Endothelial cell of umbilical vein (primary cell): ENCODE measurements at regions not wholly inside any gene's neighbourhood (a gene's known extent, or its start where the extent isn't known, plus 50 kb on each side); places are given as distances from the start of the nearest gene placed in this dataset.

Experiments used
- BruUV-seq: library from RNA; stranded (reverse); fragments of 400-500 nt; replicated peaks from 2 replicates; lab custom pipeline; 2021; lab: Mats Ljungman, UMichigan
- CTCF ChIA-PET: fragments of 300-600, 350-600 bp; sonication (Branson Sonifier 250); formaldehyde crosslinking; loops from one replicate; lab custom pipeline; 2021; ENCODE audit warnings: antibody characterized with exemption, inconsistent platforms; lab: Charles Lee
- POLR2A ChIA-PET: fragments of 300-600, 350-600 bp; sonication (Branson Sonifier 250); formaldehyde crosslinking; loops from one replicate; lab custom pipeline; 2021; ENCODE audit warnings: antibody characterized with exemption, inconsistent platforms; lab: Charles Lee
- DNase-seq: peaks from one replicate; pipeline ENCODE4 v3.0.0-alpha.2; 2011; ENCODE audit warnings: low read depth, low spot score
- FAIRE-seq: peaks from 2 replicates; lab custom pipeline; 2011; peaks lifted over from hg19 to GRCh38; lab: Jason Lieb, UNC
- H2AFZ ChIP-seq: 2 replicates; pipeline ENCODE4 v1.6.0; 2012; ENCODE audit warnings: low read depth, low read length, control low read depth, inconsistent platforms
- H3K27ac ChIP-seq: 2 replicates; pipeline ENCODE4 v1.5.1; 2011; ENCODE audit warnings: low read depth, mild to moderate bottlenecking, control low read depth, low read length, moderate library complexity; ENCODE audit not compliant: insufficient read depth
- H3K27me3 ChIP-seq, 2 experiments: 2 replicates each; pipeline versions ENCODE4 v1.6.0 to v1.6.1; 2011; ENCODE audit warnings: low read length in 2 of 2, mixed read lengths in 1 of 2; ENCODE audit not compliant: control insufficient read depth in 2 of 2, insufficient read depth in 2 of 2
- H3K36me3 ChIP-seq, 2 experiments: 2 replicates in 1 of 2; 3 replicates in 1 of 2; pipeline ENCODE4 v1.5.1; 2011; ENCODE audit warnings: low read length in 2 of 2, mild to moderate bottlenecking in 1 of 2, moderate library complexity in 1 of 2; ENCODE audit not compliant: control insufficient read depth in 2 of 2, insufficient read depth in 2 of 2; ENCODE audit errors: extremely low read depth in 1 of 2
- H3K4me1 ChIP-seq: 3 replicates; pipeline ENCODE4 v1.5.1; 2011; ENCODE audit warnings: mild to moderate bottlenecking, low read length; ENCODE audit not compliant: control insufficient read depth, insufficient read depth; ENCODE audit errors: extremely low read depth
- H3K4me2 ChIP-seq: 2 replicates; pipeline ENCODE4 v1.6.1; 2011; ENCODE audit warnings: low read length, control low read depth, mixed read lengths; ENCODE audit not compliant: insufficient read depth
- H3K4me3 ChIP-seq, 3 experiments: fragments of 200-600 bp in 1 of 3; sonication (generic), shearing (Covaris generic) in 1 of 3; replicated peaks in 1 of 3; 2 replicates each; pipeline ENCODE4 v1.5.1; 2011 to 2016; ENCODE audit warnings: control low read depth in 3 of 3, low read length in 3 of 3, mild to moderate bottlenecking in 2 of 3, inconsistent platforms in 1 of 3, low read depth in 1 of 3, moderate library complexity in 1 of 3; ENCODE audit not compliant: insufficient read depth in 1 of 3
- H3K79me2 ChIP-seq: 2 replicates; pipeline ENCODE4 v1.6.0; 2012; ENCODE audit warnings: low read length, inconsistent platforms; ENCODE audit not compliant: control insufficient read depth, insufficient read depth
- H3K9ac ChIP-seq: replicated peaks from 2 replicates; pipeline ENCODE3; 2011; ENCODE audit warnings: low read length, control low read depth; ENCODE audit not compliant: insufficient read depth; ENCODE audit errors: extremely low read depth
- H3K9me1 ChIP-seq: replicated peaks from 3 replicates; pipeline ENCODE4 v1.6.0; 2011; ENCODE audit warnings: mild to moderate bottlenecking, low read length; ENCODE audit not compliant: control insufficient read depth, insufficient read depth; ENCODE audit errors: extremely low read depth
- H3K9me3 ChIP-seq: replicated peaks from 2 replicates; pipeline ENCODE4 v1.5.1; 2012; ENCODE audit warnings: low read length, inconsistent platforms; ENCODE audit not compliant: control insufficient read depth, insufficient read depth
- H4K20me1 ChIP-seq: replicated peaks from 2 replicates; pipeline ENCODE3; 2011; ENCODE audit warnings: mild to moderate bottlenecking, low read length; ENCODE audit not compliant: control insufficient read depth, insufficient read depth; ENCODE audit errors: extremely low read depth
- CTCF ChIP-seq, 2 donors: IDR thresholded peaks; 1 replicate in 1 of 2; 2 replicates in 1 of 2; pipeline ENCODE4 v1.5.1; 2011; ENCODE audit warnings: low read length in 2 of 2, mild to moderate bottlenecking in 2 of 2, moderate library complexity in 2 of 2, control low read depth in 1 of 2, inconsistent platforms in 1 of 2, low read depth in 1 of 2; ENCODE audit not compliant: insufficient read depth in 1 of 2; ENCODE audit errors: extremely low read depth in 1 of 2
- EZH2 ChIP-seq: IDR thresholded peaks from 2 replicates; pipeline ENCODE4 v1.6.1; 2012; ENCODE audit warnings: borderline replicate concordance, low read depth, mild to moderate bottlenecking, moderate library complexity, low read length, inconsistent platforms; ENCODE audit not compliant: severe bottlenecking
- FOS ChIP-seq: IDR thresholded peaks from 2 replicates; pipeline ENCODE4 v1.6.1; 2011; ENCODE audit warnings: mild to moderate bottlenecking, low read length, moderate library complexity, borderline replicate concordance; ENCODE audit not compliant: insufficient read depth
- GATA2 ChIP-seq: IDR thresholded peaks from 2 replicates; pipeline ENCODE4 v1.7.0; 2011; ENCODE audit warnings: low read depth, mild to moderate bottlenecking, moderate library complexity, mixed read lengths, low read length; ENCODE audit not compliant: insufficient read length, insufficient read depth
- JUN ChIP-seq: IDR thresholded peaks from 2 replicates; pipeline ENCODE4 v1.6.1; 2011; ENCODE audit warnings: borderline replicate concordance, low read depth; ENCODE audit not compliant: insufficient read length, insufficient read depth
- MAX ChIP-seq: IDR thresholded peaks from 2 replicates; pipeline ENCODE4 v1.6.1; 2011; ENCODE audit not compliant: insufficient read depth, insufficient read length
- MYC ChIP-seq: IDR thresholded peaks from one replicate; pipeline ENCODE4 v1.6.1; 2011; ENCODE audit warnings: mild to moderate bottlenecking, low read depth, low read length
- POLR2A ChIP-seq: IDR thresholded peaks from 2 replicates; pipeline ENCODE4 v1.6.1; 2012; ENCODE audit warnings: low read depth, mild to moderate bottlenecking, control low read depth, low read length
- POLR2AphosphoS5 ChIP-seq: IDR thresholded peaks from 2 replicates; pipeline ENCODE4 v1.6.1; 2012; ENCODE audit warnings: low read depth, mild to moderate bottlenecking, control low read depth, low read length, moderate library complexity; ENCODE audit not compliant: insufficient read depth
- dilution Hi-C: fragments of 300-500 bp; cut with MboI; formaldehyde crosslinking; loops from one replicate; pipeline ENCODE4 v1.15.0; 2019; ENCODE audit warnings: low sequenced_read_pairs; ENCODE audit not compliant: extremely low pct_ligation_motif_present
- intact Hi-C: fragments of 100-400 bp; cut with micrococcal nuclease; formaldehyde crosslinking; loops from one replicate; pipeline ENCODE4 v1.10.0; 2022

GRCh38 chr2:222100704-222101699, 197.8 kb downstream of the PAX3 start:
- H3K4me1 ChIP-seq, result no peaks in the 10 kb centered on the region
- ChIA-PET POLR2A (no interaction called here), CTCF (no interaction called here)
- FAIRE-seq (no peak), DNase-seq (no peak)
- no peaks in the 10 kb centered on the region for H3K9me1 ChIP-seq
- H3K79me2 ChIP-seq, result no peaks in the 10 kb centered on the region
- intact Hi-C loops, result no loop called here
- H3K4me2 ChIP-seq, result no peak overlapping the region
- H3K36me3 ChIP-seq, result no peaks in the 10 kb centered on the region
- no peak overlapping the region for H2AFZ ChIP-seq
- BruUV-seq, result no TSS peak
- H3K9me3 ChIP-seq, result no peaks in the 10 kb centered on the region
- no peak overlapping the region for H3K27ac ChIP-seq
- H4K20me1 ChIP-seq, result no peaks in the 10 kb centered on the region
- H3K27me3 ChIP-seq, result no peaks in the 10 kb centered on the region
- dilution Hi-C loops, result no loop called here
- TF ChIP-seq GATA2 (no peak), EZH2 (no peak), MAX (no peak), POLR2A (no peak), JUN (no peak), CTCF (IDR thresholded peaks at IDR 0.05; ENCODE audit: extremely low read depth in 1 of 2, insufficient read depth in 1 of 2, low read depth in 1 of 2, low read length in 2 of 2) (no peak), MYC (no peak), FOS (no peak), POLR2AphosphoS5 (no peak)
- H3K9ac ChIP-seq, result no peak overlapping the region
- no peak overlapping the region for H3K4me3 ChIP-seq
